Prostate gland (tissue), 2 donors: ENCODE measurements at regions not wholly inside any gene's neighbourhood (a gene's known extent, or its start where the extent isn't known, plus 50 kb on each side); places are given as distances from the start of the nearest gene placed in this dataset.

ENCODE experiments used
- POLR2A ChIP-seq: fragments of 450-650 bp; IDR thresholded peaks from one replicate; pipeline ENCODE4 v1.6.1; 2016; ENCODE audit warnings: antibody characterized with exemption, mild to moderate bottlenecking
- POLR2AphosphoS5 ChIP-seq: sonication (generic); formaldehyde crosslinking; IDR thresholded peaks from one replicate; pipeline ENCODE4 v1.6.1; 2017; ENCODE audit warnings: antibody characterized with exemption
- TF ChIP-seq, protein P1 (sequence below), 4 experiments: fragments of 200-600 bp in 2 of 4; fragments of 450-650 bp in 2 of 4; sonication (generic) in 2 of 4; IDR thresholded peaks; 1 replicate in 3 of 4; 2 replicates in 1 of 4; pipeline ENCODE4 v1.5.1; 2016 to 2019; ENCODE audit warnings: antibody characterized with exemption in 4 of 4, mild to moderate bottlenecking in 2 of 4, moderate library complexity in 2 of 4

DNA sequence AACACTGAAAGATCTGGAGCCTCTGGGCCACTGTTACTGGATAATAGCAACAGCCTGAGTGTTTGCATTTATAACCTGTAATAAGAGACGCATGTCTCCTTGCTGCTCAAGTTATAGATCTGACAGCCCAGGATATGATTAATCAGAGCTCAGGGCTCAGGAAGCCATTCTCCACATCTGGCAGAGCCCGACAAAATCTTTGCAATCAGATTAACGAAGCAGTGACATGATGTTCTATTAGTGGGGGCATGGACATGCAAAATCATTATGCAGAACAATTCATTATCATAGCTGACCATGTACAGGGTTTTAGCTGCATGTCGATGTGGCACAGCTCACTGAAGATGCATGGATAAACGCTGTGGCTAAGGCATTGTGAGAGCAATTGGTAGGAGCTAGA is 730.3 kb downstream of the ZNF385D start:
- TF ChIP-seq POLR2A, result no peak
- TF ChIP-seq, protein P1, sequence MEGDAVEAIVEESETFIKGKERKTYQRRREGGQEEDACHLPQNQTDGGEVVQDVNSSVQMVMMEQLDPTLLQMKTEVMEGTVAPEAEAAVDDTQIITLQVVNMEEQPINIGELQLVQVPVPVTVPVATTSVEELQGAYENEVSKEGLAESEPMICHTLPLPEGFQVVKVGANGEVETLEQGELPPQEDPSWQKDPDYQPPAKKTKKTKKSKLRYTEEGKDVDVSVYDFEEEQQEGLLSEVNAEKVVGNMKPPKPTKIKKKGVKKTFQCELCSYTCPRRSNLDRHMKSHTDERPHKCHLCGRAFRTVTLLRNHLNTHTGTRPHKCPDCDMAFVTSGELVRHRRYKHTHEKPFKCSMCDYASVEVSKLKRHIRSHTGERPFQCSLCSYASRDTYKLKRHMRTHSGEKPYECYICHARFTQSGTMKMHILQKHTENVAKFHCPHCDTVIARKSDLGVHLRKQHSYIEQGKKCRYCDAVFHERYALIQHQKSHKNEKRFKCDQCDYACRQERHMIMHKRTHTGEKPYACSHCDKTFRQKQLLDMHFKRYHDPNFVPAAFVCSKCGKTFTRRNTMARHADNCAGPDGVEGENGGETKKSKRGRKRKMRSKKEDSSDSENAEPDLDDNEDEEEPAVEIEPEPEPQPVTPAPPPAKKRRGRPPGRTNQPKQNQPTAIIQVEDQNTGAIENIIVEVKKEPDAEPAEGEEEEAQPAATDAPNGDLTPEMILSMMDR (IDR thresholded peaks at IDR 0.05), result no peak
- TF ChIP-seq POLR2AphosphoS5, result no peak
